ENCODE measurements at regions not wholly inside any gene's neighbourhood (a gene's known extent, or its start where the extent isn't known, plus 50 kb on each side); places are given as distances from the start of the nearest gene placed in this dataset.

DNA sequence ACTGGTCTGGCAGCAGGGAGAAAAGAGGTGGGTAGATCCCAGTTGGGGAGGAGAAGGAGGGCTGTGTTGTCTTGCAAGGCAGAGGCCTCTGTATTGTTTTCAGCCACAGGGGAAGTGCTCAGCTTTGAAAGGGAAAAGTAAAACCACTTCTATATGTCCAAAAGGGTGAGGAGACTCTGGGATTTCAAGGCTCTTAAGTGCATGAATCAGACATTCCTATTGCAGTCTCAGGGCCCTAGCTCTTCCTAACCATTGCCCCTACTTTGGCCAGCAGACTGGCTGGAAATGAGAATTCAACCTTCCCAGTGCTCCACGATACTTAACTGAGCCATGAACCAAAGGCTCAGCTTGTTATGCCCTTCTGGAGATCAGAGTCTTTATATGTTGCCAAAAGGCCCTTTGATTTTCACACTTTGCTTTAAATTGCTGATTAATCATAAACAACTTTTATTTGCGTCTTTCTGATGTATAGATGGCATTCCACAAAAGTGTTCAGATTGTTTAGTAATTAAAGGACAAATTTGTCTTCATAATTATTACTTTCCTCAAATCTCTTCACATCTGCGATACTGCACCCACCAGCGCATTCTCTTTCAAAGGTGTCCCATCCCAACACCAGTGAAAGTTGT, 313.8 kb upstream of the MMADHC start:
- H3K9ac ChIP-seq (ENCODE audit: low read depth, low read length, poor library complexity, severe bottlenecking), result no peak overlapping the region
- no peak overlapping the region for H3K4me2 ChIP-seq (ENCODE audit: low read depth, low read length, poor library complexity, severe bottlenecking)
- H3F3A ChIP-seq (ENCODE audit: low read depth), result no peaks in the 10 kb centered on the region
- H3K9me3 ChIP-seq (ENCODE audit: insufficient read depth, low read depth, low read length), result no peaks in the 10 kb centered on the region
- no peaks in the 10 kb centered on the region for H3K9me2 ChIP-seq (replicated peaks; ENCODE audit: low read depth, low read length)
- H3K4me3 ChIP-seq (ENCODE audit: low read length, poor library complexity, severe bottlenecking), result no peak overlapping the region
- H3K79me2 ChIP-seq (ENCODE audit: insufficient read depth, low read length), result no peaks in the 10 kb centered on the region
- H4K20me1 ChIP-seq (ENCODE audit: insufficient read depth, low read length, poor library complexity, severe bottlenecking), result no peaks in the 10 kb centered on the region
- H3K36me3 ChIP-seq (ENCODE audit: insufficient read depth, low read length), result no peaks in the 10 kb centered on the region
- no peaks in the 10 kb centered on the region for H3K4me1 ChIP-seq (ENCODE audit: insufficient read depth, low read length, poor library complexity, severe bottlenecking)
- H2AFZ ChIP-seq (ENCODE audit: low read length), result no peak overlapping the region
- peaks cover 58% of the 10 kb centered on the region for H3K27me3 ChIP-seq (ENCODE audit: insufficient read depth, low read length, poor library complexity, severe bottlenecking)
- TF ChIP-seq EZH2phosphoT487 (IDR thresholded peaks at IDR 0.05; ENCODE audit: borderline replicate concordance), result no peak
- TF ChIP-seq, protein P1, sequence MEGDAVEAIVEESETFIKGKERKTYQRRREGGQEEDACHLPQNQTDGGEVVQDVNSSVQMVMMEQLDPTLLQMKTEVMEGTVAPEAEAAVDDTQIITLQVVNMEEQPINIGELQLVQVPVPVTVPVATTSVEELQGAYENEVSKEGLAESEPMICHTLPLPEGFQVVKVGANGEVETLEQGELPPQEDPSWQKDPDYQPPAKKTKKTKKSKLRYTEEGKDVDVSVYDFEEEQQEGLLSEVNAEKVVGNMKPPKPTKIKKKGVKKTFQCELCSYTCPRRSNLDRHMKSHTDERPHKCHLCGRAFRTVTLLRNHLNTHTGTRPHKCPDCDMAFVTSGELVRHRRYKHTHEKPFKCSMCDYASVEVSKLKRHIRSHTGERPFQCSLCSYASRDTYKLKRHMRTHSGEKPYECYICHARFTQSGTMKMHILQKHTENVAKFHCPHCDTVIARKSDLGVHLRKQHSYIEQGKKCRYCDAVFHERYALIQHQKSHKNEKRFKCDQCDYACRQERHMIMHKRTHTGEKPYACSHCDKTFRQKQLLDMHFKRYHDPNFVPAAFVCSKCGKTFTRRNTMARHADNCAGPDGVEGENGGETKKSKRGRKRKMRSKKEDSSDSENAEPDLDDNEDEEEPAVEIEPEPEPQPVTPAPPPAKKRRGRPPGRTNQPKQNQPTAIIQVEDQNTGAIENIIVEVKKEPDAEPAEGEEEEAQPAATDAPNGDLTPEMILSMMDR (conservative IDR thresholded peaks at IDR 0.05; ENCODE audit: low read length), result no peak

DNA sequence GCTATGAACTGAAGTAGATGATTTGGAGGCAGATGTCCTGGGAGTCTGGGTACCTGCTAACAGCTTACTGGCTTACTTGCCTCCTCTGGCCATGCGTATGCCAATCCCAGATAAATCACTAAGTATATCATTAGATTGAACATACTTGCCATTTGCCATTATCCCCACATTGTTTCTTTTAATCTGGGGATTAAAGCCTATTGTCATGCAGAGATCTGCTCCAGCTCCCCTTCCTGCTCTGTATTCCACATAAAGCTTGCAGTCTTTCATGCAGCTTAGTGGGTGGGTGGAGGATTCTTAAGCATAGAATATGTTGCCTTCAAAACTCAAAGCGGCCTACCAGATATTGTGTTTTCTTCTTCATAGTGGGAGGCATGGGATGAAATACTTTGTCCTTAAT, 311.8 kb upstream of the MMADHC start:
- Histone ChIP-seq H3K36me3 (ENCODE audit: insufficient read depth, low read length) (no peaks in the 10 kb centered on the region), H3K4me3 (ENCODE audit: low read length, poor library complexity, severe bottlenecking) (no peak overlapping the region), H3F3A (ENCODE audit: low read depth) (no peaks in the 10 kb centered on the region), H2AFZ (ENCODE audit: low read length) (no peak overlapping the region), H4K20me1 (ENCODE audit: insufficient read depth, low read length, poor library complexity, severe bottlenecking) (no peaks in the 10 kb centered on the region), H3K4me2 (ENCODE audit: low read depth, low read length, poor library complexity, severe bottlenecking) (no peak overlapping the region), H3K4me1 (ENCODE audit: insufficient read depth, low read length, poor library complexity, severe bottlenecking) (no peaks in the 10 kb centered on the region), H3K9me2 (replicated peaks; ENCODE audit: low read depth, low read length) (no peaks in the 10 kb centered on the region), H3K9me3 (ENCODE audit: insufficient read depth, low read depth, low read length) (no peaks in the 10 kb centered on the region), H3K9ac (ENCODE audit: low read depth, low read length, poor library complexity, severe bottlenecking) (no peak overlapping the region), H3K79me2 (ENCODE audit: insufficient read depth, low read length) (no peaks in the 10 kb centered on the region), H3K27me3 (ENCODE audit: insufficient read depth, low read length, poor library complexity, severe bottlenecking) (peaks cover 72% of the 10 kb centered on the region)
- TF ChIP-seq EZH2phosphoT487 (IDR thresholded peaks at IDR 0.05; ENCODE audit: borderline replicate concordance), result no peak
- TF ChIP-seq, protein P1 (conservative IDR thresholded peaks at IDR 0.05; ENCODE audit: low read length), result no peak

DNA sequence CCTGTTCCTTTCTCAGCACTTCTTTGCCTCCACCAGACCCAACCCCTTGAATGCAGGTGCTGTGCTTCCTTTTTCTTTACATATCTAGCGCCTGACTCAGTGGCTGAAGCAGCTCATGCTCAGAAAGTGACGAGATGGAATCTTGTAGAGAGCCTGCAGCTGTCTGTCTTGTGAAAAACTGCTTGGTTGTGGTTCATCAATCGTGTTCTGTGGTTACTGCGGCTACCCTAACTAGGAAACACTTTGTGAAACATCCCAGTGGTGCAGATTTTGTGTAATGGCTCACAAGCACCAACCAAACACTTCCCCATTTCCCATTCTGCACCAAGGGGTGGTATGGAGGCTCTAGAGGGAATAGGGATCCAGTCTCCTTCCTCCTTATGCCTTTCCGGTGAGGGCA, 307.2 kb upstream of the MMADHC start:
- no peaks in the 10 kb centered on the region for H3K36me3 ChIP-seq (ENCODE audit: insufficient read depth, low read length)
- TF ChIP-seq EZH2phosphoT487 (IDR thresholded peaks at IDR 0.05; ENCODE audit: borderline replicate concordance), result no peak
- TF ChIP-seq, protein P1 (conservative IDR thresholded peaks at IDR 0.05; ENCODE audit: low read length), result no peak
- H3K4me2 ChIP-seq (ENCODE audit: low read depth, low read length, poor library complexity, severe bottlenecking), result no peak overlapping the region
- H3K4me3 ChIP-seq (ENCODE audit: low read length, poor library complexity, severe bottlenecking), result no peak overlapping the region
- peaks cover 74% of the 10 kb centered on the region for H3K27me3 ChIP-seq (ENCODE audit: insufficient read depth, low read length, poor library complexity, severe bottlenecking)
- H3K9me3 ChIP-seq (ENCODE audit: insufficient read depth, low read depth, low read length), result no peaks in the 10 kb centered on the region
- H3F3A ChIP-seq (ENCODE audit: low read depth), result no peaks in the 10 kb centered on the region
- H2AFZ ChIP-seq (ENCODE audit: low read length), result no peak overlapping the region
- no peaks in the 10 kb centered on the region for H3K79me2 ChIP-seq (ENCODE audit: insufficient read depth, low read length)
- H3K9ac ChIP-seq (ENCODE audit: low read depth, low read length, poor library complexity, severe bottlenecking), result no peak overlapping the region
- H3K4me1 ChIP-seq (ENCODE audit: insufficient read depth, low read length, poor library complexity, severe bottlenecking), result no peaks in the 10 kb centered on the region
- no peaks in the 10 kb centered on the region for H4K20me1 ChIP-seq (ENCODE audit: insufficient read depth, low read length, poor library complexity, severe bottlenecking)
- H3K9me2 ChIP-seq (replicated peaks; ENCODE audit: low read depth, low read length), result no peaks in the 10 kb centered on the region

All from Loucy (cell line).